HepG2 (cell line): ENCODE measurements at regions not wholly inside any gene's neighbourhood (a gene's known extent, or its start where the extent isn't known, plus 50 kb on each side); places are given as distances from the start of the nearest gene placed in this dataset.

ENCODE experiments used
- AHDC1 ChIP-seq: sonication (generic); formaldehyde crosslinking; IDR thresholded peaks from 2 replicates; pipeline ENCODE4 v1.5.1; 2020; ENCODE audit warnings: mild to moderate bottlenecking, missing genetic modification reagents, borderline replicate concordance
- FOSL2 ChIP-seq: sonication (generic); formaldehyde crosslinking; IDR thresholded peaks from 2 replicates; pipeline ENCODE4 v1.4.0; 2020; ENCODE audit warnings: missing genetic modification reagents
- GFI1 ChIP-seq: sonication (generic); formaldehyde crosslinking; IDR thresholded peaks from 2 replicates; pipeline ENCODE4 v1.5.0; 2020; ENCODE audit warnings: missing genetic modification reagents, mild to moderate bottlenecking, borderline replicate concordance
- HOXA9 ChIP-seq: sonication (generic); formaldehyde crosslinking; IDR thresholded peaks from 2 replicates; pipeline ENCODE4 v1.8.1; 2022; ENCODE audit warnings: missing genetic modification reagents, mild to moderate bottlenecking, moderate library complexity, borderline replicate concordance
- LCORL ChIP-seq, 2 experiments: fragments of 450-650 bp in 1 of 2; sonication (generic) in 1 of 2; formaldehyde crosslinking in 1 of 2; IDR thresholded peaks; 2 replicates each; pipeline versions ENCODE4 v1.5.0 to v1.6.1; 2017 to 2020; ENCODE audit warnings: antibody characterized with exemption in 1 of 2, missing genetic modification reagents in 1 of 2
- MIER3 ChIP-seq: IDR thresholded peaks from 2 replicates; pipeline ENCODE4 v1.6.1; 2016; ENCODE audit warnings: missing compliant biosample characterization, borderline replicate concordance
- NFRKB ChIP-seq: fragments of 450-650 bp; IDR thresholded peaks from 2 replicates; pipeline ENCODE4 v1.6.1; 2017
- RELA ChIP-seq: sonication (generic); formaldehyde crosslinking; IDR thresholded peaks from 2 replicates; pipeline ENCODE4 v1.4.0; 2020; ENCODE audit warnings: missing genetic modification reagents
- RORA ChIP-seq: sonication (generic); formaldehyde crosslinking; IDR thresholded peaks from 2 replicates; pipeline ENCODE4 v1.5.0; 2020; ENCODE audit warnings: mild to moderate bottlenecking, missing genetic modification reagents, moderate library complexity
- TFE3 ChIP-seq: IDR thresholded peaks from 2 replicates; pipeline ENCODE4 v1.6.1; 2016
- ZNF136 ChIP-seq: sonication (generic); formaldehyde crosslinking; IDR thresholded peaks from 2 replicates; pipeline ENCODE4 v1.8.1; 2022; ENCODE audit warnings: low read depth, mild to moderate bottlenecking, moderate library complexity, missing genetic modification reagents
- ZNF30 ChIP-seq: sonication (generic); formaldehyde crosslinking; IDR thresholded peaks from 2 replicates; pipeline ENCODE4 v1.5.0; 2020; ENCODE audit warnings: mild to moderate bottlenecking, missing genetic modification reagents
- ZNF646 ChIP-seq: sonication (generic); formaldehyde crosslinking; IDR thresholded peaks from 2 replicates; pipeline ENCODE4 v1.9.0; 2021; ENCODE audit warnings: mild to moderate bottlenecking, missing genetic modification reagents

GRCh38 chr11:28596816-28597215 is 488.6 kb downstream of the METTL15 start (continued):
- no peak for TF ChIP-seq ZNF646 (CRISPR knock-in tag)
- TF ChIP-seq HOXA9 (CRISPR knock-in tag), result no peak
- TF ChIP-seq RELA (CRISPR knock-in tag), result no peak
- no peak for TF ChIP-seq LCORL (IDR thresholded peaks at IDR 0.05)
- no peak for TF ChIP-seq LCORL (CRISPR knock-in tag; IDR thresholded peaks at IDR 0.05)
- TF ChIP-seq NFRKB, result no peak
- no peak for TF ChIP-seq ZNF30
- no peak for TF ChIP-seq FOSL2 (CRISPR knock-in tag)
- no peak for TF ChIP-seq TFE3 (CRISPR knock-in tag)
- TF ChIP-seq MIER3, result no peak
- no peak for TF ChIP-seq GFI1
- no peak for TF ChIP-seq ZNF136 (CRISPR knock-in tag)
- TF ChIP-seq RORA, result no peak
- no peak for TF ChIP-seq AHDC1 (CRISPR knock-in tag)
- TF ChIP-seq, all 625 proteins: peak for 0
